Activated CD4-positive, alpha-beta T cell treated with anti-CD3 and anti-CD28 coated beads, Interleukin-2, amount 50 U/mL, for 24 hours (primary cell): ENCODE measurements at regions not wholly inside any gene's neighbourhood (a gene's known extent, or its start where the extent isn't known, plus 50 kb on each side); places are given as distances from the start of the nearest gene placed in this dataset.
"Not testable (repeated sequence)": the region's sequence is repeated elsewhere in the genome, so short reads cannot be mapped to it uniquely, and the experiment has no call there.

Experiments used
- DNase-seq, 2 donors: peaks; one replicate each; pipeline ENCODE4 v3.0.0-alpha.2; 2020; ENCODE audit warnings: low read depth in 1 of 2, low spot score in 1 of 2

DNA sequence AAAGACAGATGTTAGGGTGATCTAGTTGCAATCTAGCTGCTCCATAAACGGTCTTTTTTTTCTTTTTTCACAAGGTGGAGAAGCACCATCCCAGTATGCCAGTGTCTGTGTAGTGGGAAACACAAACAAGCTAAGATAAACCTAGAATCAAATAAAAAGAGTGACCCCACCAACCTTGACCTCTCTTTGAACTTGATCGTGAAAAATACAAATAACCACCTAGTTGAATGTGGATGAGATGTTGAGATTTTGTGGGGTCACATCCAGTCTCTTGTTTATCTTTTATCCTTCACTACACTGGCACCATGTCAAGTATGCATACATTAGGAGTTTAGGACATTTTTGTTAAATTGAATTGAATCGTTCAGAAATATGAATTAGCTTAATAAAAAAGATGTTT, 194.6 kb upstream of the EYA4 start:
- DNase-seq, result no peak

- DNase-seq, result no peak
Measured at GRCh38 chr6:133047065-133047665, 194.0 kb upstream of the EYA4 start.

DNA sequence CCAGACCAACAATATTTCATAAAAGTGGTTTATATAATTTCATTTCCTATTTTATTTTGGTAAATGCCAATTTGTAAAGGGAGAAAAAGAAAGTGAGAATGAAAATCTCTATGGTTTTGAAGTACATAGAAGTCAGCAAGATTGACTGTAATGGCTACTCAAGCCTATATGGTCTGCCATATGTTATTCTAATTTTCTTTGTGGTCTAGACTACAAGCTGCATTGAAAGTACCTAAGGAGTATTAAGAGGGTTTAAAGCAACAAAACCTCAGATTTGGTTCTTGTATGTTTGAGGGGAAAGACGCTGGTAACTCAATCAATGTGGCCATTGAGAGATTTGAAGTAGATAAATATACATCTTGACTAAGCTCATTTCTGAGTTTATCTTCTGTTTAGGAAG, 193.5 kb upstream of the EYA4 start:
- no peak for DNase-seq

- no peak for DNase-seq
Measured at GRCh38 chr6:133051240-133051639, 189.9 kb upstream of the EYA4 start.

DNA sequence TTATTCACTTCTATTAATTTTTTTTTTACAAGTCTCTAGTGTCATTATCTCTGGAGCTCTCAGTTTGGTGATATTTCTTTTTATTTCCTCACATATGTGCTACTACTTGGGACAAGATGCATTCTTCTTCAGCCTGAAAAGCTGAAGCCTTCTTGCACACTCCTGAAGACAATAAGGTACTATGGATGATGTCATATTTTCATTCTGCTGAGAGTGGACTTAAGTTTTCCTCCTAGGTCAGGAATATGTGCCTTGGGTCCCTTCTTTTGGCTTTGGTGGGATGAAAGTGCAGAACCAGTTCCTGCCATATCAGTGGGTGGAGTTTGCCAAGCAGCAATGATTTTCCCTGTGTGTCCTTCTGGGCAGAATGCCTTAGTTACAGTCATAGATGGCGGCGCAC, 188.7 kb upstream of the EYA4 start:
- no peak for DNase-seq

DNA sequence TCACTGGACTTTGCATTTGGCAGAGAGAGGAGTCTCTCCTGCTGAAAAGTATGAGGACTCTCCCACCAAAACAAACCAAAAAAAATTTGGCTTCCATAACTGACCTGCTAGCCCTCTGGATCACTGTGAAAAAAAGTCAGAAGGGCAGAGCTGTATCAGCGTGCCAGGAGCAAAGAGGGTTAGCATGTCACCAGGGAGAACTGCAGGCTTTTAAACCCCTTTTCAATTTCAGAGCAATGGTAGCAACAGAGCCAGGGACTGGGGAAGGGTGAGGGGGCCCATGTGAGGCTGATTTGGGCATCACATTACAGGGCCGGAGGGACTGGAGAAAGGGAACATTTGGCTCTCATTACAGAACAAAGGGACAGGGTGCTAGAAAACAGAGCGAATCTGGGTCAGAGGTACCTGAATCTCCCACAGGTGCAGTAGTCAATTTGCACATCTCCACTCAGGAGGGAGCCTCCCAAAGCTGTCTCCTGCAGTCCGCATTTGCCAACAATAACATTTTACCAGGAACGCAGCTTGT, 185.7 kb upstream of the EYA4 start:
- DNase-seq, result no peak

GRCh38 chr6:133057352-133057751, 183.8 kb upstream of the EYA4 start:
- no peak for DNase-seq

DNA sequence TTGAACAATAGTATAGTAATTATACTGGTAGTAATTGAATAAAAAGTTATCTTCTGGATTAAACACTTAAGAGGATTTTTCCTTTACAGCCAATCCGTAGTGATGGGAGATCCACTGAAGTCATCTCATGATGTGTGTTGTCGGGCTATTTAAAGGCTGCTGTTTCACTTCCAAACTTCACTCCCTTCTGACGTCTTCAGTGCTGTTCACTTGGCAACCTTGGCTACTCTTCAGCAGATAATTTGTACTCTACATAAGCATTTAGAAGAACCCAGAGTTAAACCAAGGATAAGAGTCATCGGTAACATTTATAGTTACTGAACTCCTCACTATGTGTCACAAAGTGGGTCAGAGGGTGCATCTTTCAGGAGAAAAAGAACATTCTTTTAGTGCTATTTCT, 179.1 kb upstream of the EYA4 start:
- no peak for DNase-seq

GRCh38 chr6:133062696-133063306, 178.4 kb upstream of the EYA4 start:
- no peak for DNase-seq

DNA sequence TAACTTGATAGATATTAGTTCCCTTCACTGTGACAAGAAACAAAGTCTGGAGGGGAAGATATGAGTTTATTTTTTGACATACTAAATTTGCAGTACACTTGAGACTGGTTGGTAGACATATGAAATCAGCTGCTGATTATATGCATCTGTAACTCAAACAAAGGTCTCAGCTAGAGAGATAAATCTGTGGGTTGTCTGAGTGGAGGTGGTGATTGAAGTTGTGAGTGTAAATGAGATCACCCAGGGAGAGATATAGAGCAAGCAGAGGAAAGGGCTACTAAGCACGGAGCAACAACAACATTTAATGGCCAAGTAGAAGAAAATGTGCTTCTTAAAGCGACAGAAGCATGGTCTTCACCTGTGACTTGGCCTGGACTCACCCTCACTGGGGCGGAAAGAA, 173.2 kb upstream of the EYA4 start:
- DNase-seq, result no peak

- no peak for DNase-seq
Measured at GRCh38 chr6:133070410-133071043, 170.6 kb upstream of the EYA4 start.

DNA sequence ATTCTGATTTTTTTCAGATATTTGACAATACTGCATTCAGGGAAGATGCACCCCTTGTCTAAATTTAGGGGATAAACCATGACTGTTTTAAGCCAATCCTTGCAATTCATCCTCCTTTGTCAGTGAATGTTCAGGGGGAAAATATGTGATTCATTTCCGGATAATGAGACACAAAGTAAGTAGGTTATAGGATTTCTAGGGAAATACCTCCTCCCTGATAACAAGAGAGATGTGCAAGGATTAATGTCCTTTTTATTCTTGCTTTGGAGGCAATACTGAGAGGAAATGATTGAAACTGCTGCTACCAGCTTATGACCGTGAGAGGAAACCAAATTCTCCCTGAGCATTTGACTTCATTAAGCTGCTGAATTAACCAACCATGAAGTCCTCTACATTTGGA, 161.3 kb upstream of the EYA4 start:
- no peak for DNase-seq

GRCh38 chr6:133083248-133083967, 157.7 kb upstream of the EYA4 start:
- no peak for DNase-seq

- no peak for DNase-seq
Measured at GRCh38 chr6:133085471-133085870, 155.7 kb upstream of the EYA4 start.

DNA sequence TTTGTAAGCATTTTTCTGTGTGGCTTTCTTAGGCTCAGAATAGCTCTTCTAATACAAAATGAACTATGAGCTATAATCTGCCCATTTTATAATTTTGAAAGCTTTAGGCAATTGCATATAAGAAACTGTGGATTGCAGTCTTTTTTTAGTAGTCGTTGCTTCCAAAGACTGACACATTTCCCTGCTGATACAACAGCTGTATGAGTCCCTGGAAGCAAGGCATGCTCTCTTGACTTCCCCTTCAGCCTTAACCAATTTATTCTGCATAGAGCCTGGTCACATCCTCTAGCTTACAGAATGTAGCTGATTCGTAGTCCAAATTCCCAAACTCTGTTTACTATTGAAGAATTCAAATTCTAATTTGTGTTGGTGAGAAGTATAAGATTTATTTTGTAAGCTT, 155.3 kb upstream of the EYA4 start:
- DNase-seq, result no peak

DNA sequence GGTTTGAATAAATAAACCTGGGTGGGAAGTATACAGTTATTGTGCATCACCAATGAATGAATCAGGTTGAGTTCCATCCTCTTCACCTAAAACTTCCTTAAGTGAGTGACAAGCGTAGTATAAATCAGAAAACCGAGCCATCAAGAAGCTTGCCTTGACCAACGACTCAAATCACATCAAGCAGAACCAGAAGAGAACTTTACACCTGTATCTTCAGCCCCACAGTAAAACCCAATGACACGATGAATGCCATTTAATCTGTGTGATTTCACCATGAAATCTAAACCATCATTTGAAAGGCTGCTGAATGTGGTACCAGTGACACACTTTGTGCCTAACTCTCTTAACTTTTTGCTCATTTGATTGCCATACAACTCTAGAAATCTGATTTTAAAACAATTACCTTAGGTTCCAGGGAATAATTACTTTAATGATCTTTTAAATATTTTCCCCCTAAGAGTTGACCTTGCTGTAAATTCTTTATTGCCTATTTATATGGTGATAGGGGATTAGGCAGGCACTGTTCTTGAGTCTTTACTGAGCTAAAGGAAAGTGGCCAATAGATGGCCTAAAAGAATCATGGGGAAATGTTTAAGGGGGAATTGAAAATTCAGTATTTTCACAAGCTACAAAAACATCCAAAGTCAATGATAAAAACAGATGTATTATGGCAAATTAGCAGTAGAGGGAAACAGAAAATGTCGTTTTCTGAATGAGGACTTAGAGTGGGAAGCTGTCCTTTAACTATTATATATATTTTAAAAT, 152.0 kb upstream of the EYA4 start:
- no peak for DNase-seq

DNA sequence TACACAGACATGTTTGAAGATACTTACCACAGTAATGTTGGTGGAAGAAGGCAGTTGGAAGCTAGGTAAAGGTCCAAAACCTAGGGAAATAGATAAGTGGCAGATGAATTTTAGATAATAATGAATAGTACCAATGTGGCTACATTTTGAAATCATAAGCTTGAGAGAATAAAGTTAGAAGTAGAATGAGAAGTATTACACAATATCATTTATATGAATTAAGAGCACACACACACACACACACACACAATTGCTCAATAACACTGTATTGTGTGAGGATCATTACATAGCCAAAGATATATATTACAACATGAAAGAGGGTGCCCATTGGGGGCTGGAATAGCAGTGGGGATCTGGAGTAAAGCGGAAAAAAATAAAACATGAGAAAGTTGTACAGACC, 149.0 kb upstream of the EYA4 start:
- DNase-seq, result no peak

- DNase-seq, result no peak
Measured at GRCh38 chr6:133092771-133093170, 148.4 kb upstream of the EYA4 start.

GRCh38 chr6:133093211-133093610, 147.9 kb upstream of the EYA4 start:
- not testable (repeated sequence) for DNase-seq

DNA sequence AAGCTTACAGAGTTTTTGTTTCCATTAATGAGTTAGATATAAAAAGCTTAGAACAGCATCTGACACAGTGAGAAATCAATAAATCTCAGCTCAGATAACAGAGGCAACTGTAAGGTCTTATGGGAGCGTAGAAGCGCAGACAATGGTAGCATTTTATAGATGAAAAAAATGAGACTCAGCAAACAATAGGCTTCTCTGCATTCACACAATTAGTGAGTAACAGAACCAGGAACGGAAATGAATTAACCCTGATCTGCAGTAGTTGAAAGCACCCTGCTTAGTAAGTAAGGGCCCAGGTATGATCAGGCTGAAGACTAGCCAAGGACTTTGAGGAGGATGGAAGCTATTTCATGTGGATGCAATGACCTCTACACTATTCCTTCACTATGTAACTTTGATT, 147.2 kb upstream of the EYA4 start:
- no peak for DNase-seq

- no peak for DNase-seq
Measured at GRCh38 chr6:133097208-133097607, 143.9 kb upstream of the EYA4 start.
